ENCODE measurements at regions not wholly inside any gene's neighbourhood (a gene's known extent, or its start where the extent isn't known, plus 50 kb on each side); places are given as distances from the start of the nearest gene placed in this dataset.
"Not testable (repeated sequence)": the region's sequence is repeated elsewhere in the genome, so short reads cannot be mapped to it uniquely, and the experiment has no call there.

GRCh38 chr7:76712926-76713325 is 85.8 kb upstream of the POMZP3 start:
- FAIRE-seq: not testable (repeated sequence)

DNA sequence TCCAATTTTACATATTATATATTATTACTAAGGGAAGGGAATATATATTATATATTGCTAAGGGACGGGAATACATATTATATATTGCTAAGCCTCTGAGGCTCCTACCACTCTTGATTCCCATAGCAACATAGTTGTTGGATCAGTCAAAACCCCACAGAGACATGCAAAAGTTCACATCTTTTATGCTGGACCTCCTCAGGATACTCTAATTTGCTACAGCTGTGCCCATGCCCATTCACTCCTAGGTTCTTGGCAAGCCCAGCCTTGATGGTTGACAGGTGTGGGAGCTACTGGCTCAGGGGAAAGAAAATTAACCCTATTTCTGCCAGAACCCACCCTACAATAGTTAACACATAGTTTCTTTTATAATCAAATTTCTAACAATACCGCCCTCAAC is 84.6 kb upstream of the POMZP3 start:
- not testable (repeated sequence) for FAIRE-seq

- not testable (repeated sequence) for FAIRE-seq
Measured at GRCh38 chr7:76709703-76710102, 82.6 kb upstream of the POMZP3 start.

DNA sequence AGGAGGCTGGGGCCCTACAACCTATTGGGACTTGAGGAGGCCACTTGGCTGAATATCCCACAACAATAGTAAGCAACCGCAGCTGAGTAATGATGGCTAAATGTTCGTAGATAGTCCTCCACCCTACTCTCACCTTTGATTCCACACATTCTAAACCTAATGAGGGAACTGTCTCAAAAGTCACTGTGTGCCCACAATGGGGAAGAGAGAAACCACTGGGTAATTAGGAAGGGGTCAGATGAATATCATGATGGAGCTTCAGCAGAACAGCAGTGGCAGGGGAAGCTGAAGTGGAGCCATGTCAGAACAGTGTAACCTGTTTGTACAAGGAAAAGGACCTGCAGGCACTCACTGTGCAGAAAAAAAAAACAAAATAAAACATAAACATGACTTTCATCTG is 81.4 kb upstream of the POMZP3 start:
- not testable (repeated sequence) for FAIRE-seq

DNA sequence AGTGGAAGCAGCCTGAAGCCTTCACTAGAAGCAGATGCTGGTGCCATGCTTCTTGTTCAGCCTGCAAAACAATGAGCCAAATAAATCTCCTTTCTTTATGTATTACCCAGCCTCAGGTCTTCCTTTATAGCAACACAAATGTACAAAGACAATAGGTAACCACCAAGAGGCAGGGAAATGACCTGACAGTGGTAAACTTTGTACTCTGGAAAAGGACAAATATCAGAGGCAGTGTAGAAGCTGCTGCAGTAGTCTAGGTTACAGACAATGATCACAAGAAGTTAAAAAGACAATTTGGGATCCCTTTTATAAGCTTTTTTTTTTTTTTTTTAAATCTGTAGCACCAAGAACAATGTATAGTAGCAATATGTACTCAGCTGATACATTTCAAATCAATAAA is 76.7 kb upstream of the POMZP3 start:
- not testable (repeated sequence) for FAIRE-seq

- FAIRE-seq: not testable (repeated sequence)
Measured at GRCh38 chr7:76686277-76686676, 59.2 kb upstream of the POMZP3 start.

- not testable (repeated sequence) for FAIRE-seq
Measured at GRCh38 chr7:76684737-76685136, 57.7 kb upstream of the POMZP3 start.

- FAIRE-seq: not testable (repeated sequence)
Measured at GRCh38 chr7:76683631-76684030, 56.6 kb upstream of the POMZP3 start.

- FAIRE-seq: not testable (repeated sequence)
Measured at GRCh38 chr7:76681810-76682209, 54.7 kb upstream of the POMZP3 start.

DNA sequence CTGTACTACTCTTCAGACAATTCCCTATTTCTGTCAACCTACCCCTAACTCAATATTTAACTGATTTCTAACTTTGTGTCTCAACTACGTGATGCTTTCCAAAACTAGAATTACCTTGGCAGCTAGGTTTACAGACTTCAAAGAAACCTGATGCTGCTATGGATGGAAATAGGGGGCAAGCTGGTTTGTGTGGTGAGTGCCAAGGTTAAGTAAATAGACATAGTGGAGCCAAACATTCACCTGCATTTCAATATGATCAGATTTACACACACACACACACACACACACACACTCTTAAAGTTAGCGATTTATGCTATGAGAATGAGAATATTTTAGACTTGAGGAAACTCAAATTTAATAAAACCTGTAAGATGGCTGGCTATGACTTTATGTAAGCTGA is 52.1 kb upstream of the POMZP3 start:
- FAIRE-seq: not testable (repeated sequence)

- FAIRE-seq: not testable (repeated sequence)
Measured at GRCh38 chr7:76678500-76678899, 51.4 kb upstream of the POMZP3 start.

DNA sequence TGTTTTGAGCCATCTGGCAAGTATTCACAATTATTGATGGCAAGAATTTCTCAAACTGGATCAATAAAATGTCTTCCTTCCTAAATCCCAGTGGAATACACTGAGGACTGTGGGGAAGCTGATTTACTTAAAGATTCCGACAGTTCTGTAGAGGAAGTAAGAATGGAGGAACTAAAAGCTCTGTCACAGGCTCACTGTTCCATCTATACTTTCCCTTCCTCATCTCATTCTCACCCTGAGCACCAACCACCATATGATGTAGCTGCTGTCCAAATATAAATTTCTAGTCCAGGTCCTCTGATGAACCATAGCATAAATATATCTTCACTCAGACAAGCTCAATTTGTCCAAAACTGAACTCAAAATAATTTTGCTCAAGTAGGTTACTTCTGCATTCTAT is 49.8 kb upstream of the POMZP3 start:
- not testable (repeated sequence) for FAIRE-seq

Data from colon (tissue), 2 donors.